NK-92 treated with Interleukin-12 subunit alpha and Interleukin-12 subunit beta, amount 100 ng/mL, for 24 hours (cell line): ENCODE measurements at regions not wholly inside any gene's neighbourhood (a gene's known extent, or its start where the extent isn't known, plus 50 kb on each side); places are given as distances from the start of the nearest gene placed in this dataset.

ENCODE experiments used
- DNase-seq: peaks from one replicate; lab custom pipeline; 2025; lab: John Stamatoyannopoulos, UW

DNA sequence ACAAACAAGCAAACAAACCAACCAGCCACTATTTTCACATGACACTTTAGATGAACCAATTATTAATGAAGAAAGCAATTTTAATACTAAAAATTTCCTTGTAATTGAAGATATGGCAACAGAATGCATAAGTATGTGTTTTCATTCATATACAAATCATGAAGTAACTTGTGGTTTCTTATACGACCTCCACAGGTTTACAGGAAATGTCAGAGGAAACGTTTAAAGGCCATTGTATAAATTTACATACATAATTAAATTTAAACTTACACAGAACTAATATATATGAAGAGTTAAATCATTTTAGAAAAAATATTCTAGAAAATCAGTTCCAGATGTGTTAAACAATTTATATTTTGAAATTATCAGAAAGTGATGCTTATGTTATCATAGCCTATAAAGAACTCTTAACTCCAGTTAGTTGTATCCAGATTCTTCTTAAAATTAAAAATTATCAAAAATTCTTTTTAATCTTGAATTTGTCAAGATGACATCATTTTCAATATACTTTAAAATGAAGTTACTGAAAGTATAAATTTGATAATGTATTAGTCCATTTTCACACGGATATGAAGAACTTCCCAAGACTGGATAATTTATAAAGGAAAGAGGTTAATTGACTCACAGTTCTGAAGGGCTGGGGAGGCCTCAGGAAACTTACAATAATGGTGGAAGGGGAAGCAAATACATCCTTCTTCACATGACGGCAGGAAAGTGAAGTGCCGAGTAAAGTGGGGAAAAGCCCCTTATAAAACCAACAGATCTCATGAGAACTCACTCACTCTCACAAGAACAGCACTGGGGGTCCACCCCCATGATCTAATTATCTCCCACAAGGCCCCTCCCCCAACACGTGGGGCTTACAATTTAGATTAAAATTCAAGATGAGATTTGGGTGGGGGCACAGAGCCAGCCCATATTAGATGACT is 192.0 kb downstream of the PIK3R1 start:
- DNase-seq = no peak

DNA sequence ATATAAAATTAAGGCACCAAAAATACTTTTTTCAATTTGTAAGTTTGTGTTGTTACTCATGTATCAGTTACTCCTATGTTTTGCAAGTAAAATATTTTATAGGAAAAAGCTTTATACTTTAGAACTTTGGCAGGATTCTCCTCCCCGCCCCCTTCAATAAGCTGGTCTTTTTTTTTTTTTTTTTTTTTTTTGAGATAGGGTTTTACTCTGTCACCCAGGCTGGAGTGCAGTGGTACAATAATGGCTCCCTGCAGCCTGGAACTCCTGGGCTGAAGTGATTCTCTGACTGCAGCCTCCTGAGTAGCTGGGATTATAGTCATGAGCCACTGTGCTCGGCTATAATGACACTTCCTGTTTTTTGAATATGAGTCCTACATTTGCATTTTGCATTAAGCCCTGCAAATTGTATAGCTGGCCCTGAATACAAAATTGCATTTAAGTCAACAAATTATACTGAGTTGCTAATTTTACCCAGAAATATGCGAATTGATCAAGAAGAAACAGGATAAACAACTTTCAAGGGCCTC is 192.9 kb downstream of the PIK3R1 start:
- no peak for DNase-seq

- DNase-seq = no peak
Measured at GRCh38 chr5:68409259-68409658, 193.7 kb downstream of the PIK3R1 start.

- DNase-seq = no peak
Measured at GRCh38 chr5:68411161-68411560, 195.6 kb downstream of the PIK3R1 start.

- no peak for DNase-seq
Measured at GRCh38 chr5:68415177-68416085, 199.9 kb downstream of the PIK3R1 start.

GRCh38 chr5:68416714-68417113 is 201.2 kb downstream of the PIK3R1 start:
- DNase-seq = no peak

DNA sequence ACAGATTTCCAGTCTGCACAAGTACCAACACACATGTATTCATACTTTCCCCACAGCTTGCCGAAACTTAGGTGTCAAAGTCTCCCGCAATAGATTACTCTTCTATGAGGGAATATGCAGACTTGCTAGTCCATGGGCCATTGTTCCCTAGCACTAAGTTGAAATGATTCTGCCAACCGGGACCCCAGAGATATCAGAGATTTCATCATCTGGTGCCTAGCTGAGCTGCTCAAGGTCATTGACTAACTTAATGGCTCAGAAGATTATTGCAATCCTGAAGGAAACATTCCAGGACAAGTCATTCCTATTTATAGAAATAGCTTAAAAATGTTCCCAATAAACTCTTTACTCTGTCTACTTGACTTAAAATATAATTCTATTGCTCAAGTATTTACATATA is 202.6 kb downstream of the PIK3R1 start:
- DNase-seq = no peak

GRCh38 chr5:68418680-68419079 is 203.1 kb downstream of the PIK3R1 start:
- DNase-seq = no peak

DNA sequence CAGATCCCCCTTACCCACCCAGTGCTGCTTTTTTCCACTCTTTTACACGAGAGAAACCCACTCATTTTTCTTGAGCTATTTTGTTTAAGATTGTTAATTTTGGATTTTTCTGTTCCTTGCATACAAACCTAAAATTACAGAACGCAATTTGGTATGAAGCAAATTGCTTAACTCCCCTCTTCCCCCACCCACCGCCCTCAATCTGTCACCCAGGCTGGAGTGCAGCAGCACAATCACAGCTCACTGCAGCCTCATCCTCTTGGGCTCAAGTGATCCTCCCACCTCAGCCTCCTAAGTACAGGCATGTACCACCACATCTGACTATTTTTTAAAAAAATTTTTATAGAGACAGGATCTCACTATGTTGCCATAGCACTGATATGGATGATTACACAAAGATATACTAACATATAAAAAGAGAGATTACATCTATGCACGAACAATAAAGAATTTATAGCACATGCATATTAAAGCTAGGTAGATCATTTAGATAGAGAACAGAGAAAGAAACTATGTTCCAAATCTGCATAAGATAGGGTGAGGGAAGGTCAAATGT is 203.6 kb downstream of the PIK3R1 start:
- no peak for DNase-seq

DNA sequence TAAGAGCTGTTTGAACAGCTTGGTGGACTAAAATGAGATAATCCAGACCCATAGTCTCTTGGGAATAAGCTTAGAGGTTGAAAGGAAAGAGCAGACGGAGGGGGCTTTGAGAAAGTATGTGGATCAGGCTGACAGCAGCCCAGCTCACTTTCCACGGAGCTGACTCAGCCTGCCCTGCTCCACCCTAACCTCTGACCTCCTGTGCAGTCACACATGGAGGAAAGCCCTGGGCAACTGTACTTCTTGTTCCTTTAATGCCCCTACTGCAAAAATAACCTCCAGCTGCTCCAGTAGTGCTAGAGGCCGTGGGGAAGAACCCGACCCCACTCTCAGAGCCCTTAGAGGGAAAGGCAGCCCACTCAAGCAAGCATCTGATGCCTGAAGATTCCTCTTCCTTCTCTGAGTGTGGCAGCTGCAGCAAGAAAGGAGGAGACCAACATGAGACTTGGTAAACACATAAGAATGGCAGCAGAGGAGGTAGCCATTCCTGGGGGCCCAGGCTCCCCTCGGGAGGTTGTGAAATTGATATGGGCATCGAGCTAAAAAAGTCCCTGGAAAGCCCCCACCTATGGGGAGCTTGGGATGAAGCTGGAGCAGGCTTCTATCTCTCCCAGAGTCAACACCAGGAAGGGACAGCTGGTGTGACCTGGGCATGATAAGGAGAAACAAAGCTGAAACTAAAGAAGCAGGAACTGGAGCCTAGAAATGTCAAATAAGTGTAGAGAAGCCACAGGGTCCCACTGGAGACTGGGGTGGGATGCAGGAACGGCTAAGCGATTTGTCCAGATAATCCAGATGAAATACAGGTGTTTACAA is 204.3 kb downstream of the PIK3R1 start:
- DNase-seq = no peak

DNA sequence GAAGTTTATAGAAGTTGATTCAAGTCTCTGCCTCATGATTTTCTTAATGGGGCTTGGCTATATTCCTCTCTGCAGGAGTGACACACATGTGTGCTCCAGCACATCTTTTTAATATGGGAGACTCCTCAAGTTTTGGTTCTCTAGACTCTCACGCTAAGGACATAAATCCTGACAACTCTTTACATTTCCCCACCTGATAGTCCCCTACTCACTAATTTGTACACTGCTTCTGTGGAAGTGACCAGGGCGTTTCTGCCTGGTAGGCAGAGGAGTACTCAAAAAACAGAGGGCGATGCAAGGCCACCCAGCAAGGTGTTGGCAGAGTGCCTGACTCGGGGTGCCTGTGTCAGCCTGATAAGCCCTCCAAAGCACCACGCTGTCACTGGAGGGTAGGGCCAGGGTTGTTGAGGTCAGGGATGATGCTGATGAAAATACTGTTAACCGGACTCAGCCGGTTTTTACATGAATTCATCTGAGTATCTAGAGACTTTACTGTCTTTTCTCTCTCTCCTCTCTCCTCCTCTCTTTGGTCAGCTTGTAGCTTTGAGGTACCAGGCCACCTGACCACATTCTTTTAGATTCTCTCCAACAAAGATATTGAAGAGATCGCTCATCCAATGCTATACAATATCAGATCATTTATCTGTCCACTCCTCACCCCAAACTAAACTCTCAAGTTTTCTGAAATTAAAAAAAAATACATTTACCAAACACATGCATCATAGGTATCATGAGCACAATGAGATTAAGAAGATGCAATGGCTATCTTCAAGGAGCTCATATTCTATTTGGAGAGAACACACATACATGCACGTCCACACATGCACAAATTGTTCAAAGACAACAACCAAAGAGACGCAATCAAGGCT is 205.2 kb downstream of the PIK3R1 start:
- DNase-seq = no peak

DNA sequence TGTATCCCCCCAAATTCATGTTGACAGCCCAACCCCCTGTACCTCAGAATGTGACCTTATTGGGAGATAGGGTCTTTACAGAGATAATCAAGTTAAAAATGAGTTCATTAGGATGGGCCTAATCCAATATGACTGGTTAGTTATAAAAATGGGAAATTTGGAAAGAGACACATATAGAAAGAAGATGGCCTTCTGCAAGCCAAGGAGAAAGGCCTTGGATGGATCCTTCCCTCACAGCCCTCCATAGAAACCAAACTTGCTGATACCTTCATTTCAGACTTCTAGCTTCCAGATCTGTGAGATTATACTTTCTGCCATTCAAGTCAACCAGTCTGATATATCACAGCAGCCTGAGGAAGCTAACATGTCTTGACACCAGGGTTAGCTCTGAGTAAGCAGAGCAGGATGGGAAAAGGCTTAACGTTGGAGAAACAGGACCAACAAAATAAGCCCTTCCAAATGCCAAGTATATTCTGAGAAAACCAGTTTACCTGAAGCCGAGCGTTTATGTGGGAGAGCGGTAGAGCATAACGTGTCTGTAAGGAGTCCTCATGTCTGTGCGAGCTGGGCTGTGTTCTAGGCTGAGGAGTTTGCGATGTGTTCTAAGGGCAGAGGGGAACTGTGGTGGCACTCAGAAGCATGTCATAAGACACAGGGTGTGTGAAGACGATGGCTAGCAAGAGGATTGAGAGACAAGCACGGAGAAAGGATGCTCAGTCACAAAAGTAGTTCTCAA is 206.1 kb downstream of the PIK3R1 start:
- no peak for DNase-seq

GRCh38 chr5:68423154-68423811 is 207.7 kb downstream of the PIK3R1 start:
- DNase-seq = no peak

- DNase-seq = peak; percentile 23
Measured at GRCh38 chr5:68424799-68425537, 209.4 kb downstream of the PIK3R1 start.

DNA sequence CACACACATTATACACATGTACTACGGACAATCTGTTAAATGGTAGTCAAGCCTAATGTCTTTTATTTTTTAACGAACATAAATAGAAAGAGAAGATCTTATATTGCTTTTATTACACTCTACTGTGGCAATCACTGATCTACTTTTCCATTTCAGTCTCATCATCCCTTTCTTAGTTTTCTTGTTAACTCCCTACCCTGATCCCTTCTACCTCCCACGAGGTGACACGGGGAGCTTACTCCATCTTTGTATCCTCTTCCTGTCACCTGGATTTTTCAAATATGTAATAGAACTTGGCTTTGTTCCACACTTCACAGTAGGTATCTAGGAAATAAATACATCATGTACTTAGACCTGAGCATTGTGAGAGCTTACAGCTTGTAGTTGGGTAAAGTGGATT is 211.0 kb downstream of the PIK3R1 start:
- DNase-seq = no peak

DNA sequence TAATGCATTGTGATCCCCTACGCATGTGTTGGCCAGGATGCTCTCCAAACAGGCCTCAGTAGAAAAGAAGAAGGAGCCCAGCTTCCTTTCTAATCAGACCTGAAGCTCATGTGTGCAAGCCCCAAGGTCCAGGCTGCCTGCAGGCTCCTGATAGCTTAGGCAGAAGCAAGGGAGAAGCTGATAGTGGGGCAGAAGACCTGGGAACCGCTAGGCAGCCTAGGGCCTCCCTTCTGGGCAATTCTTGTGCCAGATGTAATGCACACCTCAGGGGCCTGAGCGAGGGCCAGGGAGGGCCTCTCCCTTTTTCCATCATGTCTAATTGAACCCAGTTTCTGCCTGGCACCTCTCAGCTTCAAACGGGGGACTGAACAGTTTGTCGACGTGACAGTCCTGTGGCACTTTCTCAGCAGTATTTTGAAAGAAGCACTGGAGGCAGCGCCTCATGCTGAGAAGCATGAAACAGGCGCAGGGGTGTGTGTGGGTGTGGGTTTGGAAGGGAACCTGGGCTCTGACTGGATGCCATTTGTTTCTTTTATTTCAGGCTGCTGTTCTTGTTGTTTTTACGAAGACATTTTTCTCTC is 212.8 kb downstream of the PIK3R1 start:
- DNase-seq = no peak

- DNase-seq = no peak
Measured at GRCh38 chr5:68429510-68429909, 214.0 kb downstream of the PIK3R1 start.

GRCh38 chr5:68430279-68430678 is 214.7 kb downstream of the PIK3R1 start:
- no peak for DNase-seq
